Tongue (tissue), 1 donor: ENCODE measurements at regions not wholly inside any gene's neighbourhood (a gene's known extent, or its start where the extent isn't known, plus 50 kb on each side); places are given as distances from the start of the nearest gene placed in this dataset.
"Not testable (repeated sequence)": the region's sequence is repeated elsewhere in the genome, so short reads cannot be mapped to it uniquely, and the experiment has no call there.

Experiments
- DNase-seq: peaks from one replicate; pipeline ENCODE4 v3.0.0-alpha.2; 2015

DNA sequence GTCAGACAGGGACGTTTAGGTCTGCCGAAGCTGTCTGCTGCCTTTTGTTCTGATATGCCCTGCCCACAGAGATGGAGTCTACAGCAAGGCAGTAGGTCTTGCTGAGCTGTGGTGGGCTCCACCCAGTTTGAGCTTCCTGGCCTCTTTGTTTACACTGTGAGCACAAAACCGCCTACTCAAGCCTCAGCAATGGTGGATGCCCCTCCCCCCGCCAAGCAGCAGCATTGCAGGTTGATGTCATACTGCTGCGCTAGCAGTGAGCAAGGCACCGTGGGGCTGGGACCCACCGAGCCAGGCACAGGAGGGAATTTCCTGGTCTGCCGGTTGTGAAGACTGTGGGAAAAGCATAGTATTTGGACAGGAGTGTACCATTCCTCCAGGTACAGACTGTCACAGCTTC is 233.1 kb downstream of the ATPSCKMT start:
- DNase-seq = not testable (repeated sequence)

DNA sequence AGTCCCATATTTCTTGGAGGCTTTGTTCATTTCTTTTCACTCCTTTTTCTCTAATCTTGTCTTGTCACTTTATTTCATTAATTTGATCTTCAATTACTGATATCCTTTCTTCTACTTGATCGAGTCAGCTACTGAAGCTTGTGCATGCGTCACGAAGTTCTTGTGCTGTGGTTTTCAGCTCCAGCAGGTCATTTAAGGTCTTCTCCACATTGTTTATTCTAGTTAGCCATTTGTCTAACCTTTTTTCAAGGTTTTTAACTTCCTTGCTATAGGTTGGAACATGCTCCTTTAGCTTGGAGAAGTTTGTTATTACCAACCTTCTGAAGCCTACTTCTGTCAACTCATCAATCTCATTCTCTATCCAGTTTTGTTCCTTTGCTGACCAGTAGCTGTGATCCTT is 234.0 kb downstream of the ATPSCKMT start:
- DNase-seq = not testable (repeated sequence)

DNA sequence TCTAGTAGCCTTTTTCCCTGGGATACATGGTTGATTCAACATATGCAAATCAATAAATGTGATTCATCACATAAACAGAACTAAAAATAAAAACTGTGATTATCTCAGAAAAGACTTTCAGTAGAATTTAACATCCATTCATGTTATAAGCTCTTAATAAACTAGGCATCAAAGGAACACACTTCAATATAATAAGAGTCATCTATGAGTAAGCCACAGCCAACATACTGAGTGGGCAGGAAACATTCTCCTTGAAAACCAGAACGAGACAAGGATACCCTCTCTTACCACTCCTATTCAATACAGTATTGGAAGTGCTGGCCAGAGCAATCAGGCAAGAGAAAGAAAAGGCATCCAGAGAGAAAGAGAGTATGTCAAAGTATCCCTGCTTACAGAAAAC is 239.9 kb downstream of the ATPSCKMT start:
- DNase-seq = no peak

DNA sequence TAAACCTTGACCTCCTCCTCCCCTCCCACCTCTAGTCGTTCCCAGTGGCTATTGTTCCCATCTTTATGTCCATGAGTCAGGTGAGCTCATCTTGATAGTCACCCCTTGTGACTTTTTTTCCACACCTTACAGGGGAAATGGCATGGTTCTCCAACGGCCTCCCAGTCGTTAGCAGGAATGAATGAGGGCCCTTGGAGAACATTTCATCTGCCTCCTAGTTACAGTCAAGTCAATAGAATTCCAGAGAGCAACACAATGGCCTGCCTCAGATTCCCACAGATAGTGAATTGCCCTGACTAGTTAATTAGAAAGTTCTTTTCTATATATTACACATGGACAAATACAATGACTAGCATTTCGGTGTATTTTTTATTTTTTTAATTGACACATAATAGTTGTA is 262.6 kb downstream of the ATPSCKMT start:
- no peak for DNase-seq

DNA sequence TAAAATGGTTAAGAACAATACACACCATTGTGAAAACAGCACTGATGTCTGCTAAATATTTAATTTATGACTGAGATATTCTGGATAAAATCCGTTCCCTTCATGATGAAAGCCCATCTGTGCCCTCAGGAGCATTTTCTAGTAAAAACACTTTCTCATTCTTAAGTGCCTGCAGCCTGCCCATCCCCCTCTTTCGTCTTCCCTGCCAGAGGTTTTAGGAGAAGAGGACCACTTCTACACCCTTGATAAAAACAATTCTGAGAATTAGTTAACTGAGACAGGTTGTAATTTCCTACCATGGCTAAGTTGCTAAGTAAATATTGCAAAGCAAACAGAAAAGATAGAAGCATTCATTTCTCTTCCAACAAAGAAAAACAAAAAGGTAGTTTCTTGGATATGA is 272.6 kb downstream of the ATPSCKMT start:
- no peak for DNase-seq

DNA sequence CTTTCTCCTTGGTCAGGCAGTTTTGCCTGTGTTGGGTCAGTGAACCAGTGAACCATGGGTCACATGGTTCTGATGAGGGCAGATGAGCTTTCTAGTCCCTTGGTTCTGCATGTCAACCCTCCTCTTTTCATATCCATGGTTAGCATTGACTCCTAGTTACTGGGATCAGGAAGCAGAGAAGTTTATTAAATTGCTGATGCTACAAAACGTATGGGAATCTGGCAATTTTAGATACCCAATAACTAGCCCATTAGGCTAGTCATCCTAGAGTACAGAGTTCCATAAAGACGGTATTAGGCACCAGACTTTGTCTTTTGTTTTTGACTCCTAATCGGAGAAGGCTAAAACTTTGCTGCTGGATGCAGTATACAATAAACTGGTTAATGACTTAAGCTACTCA is 273.1 kb downstream of the ATPSCKMT start:
- DNase-seq = no peak

DNA sequence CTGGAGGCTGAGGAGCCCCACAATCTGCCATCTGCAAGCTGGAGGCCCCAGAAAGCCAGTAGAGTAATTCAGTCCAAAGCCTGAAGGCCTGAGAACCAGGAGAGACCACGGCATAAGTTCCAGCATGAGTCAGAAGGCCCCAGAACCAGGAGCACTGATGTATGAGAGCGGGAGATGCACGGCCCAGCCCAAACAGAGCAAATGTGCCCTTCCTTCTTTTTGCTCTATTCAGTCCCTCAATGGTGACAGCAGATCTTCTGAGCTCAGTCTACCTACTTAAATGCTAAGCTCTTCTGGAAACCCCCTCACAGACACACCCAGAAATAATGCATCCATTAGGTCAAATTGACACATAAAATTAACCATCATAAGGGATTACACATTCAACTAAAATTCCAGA is 277.6 kb downstream of the ATPSCKMT start:
- DNase-seq = no peak

DNA sequence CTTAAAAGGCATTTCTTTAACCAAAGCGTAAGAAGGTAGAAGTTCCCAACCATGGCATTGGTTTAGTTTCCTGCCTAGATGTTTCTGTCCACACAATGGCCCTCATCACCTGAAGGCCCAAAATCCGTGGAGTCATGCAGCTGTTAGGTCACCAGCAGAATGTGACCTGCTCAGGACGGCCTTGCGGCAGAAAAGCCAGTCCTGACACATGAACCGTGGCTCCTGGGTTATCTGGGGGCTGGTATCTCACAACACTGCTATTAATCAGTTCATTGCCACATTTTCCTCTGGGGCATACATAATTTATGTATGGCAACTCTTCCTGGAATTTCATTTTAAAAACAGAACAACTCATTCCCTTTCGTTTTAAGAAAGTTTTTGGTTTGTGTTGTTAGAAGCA is 278.4 kb downstream of the ATPSCKMT start:
- DNase-seq = no peak

DNA sequence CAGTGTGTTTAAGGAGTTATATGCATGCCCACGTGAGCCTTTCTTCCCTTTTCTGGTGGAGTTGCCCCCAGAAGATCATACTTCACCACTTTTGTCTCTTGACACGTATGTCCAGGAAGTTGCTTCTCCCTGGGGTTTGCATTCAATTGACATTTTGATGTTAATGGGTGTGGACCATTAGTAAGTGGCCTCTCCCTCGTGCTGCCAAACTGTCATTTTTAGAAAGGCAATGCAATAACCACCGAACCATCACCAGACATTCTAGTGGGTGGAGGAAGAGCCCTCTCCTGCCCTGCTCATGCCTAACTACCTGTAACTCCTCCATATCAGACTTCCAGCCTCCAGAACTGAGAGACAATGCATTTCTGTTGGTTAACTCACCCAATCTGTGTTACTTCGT is 290.8 kb downstream of the ATPSCKMT start:
- DNase-seq = no peak

DNA sequence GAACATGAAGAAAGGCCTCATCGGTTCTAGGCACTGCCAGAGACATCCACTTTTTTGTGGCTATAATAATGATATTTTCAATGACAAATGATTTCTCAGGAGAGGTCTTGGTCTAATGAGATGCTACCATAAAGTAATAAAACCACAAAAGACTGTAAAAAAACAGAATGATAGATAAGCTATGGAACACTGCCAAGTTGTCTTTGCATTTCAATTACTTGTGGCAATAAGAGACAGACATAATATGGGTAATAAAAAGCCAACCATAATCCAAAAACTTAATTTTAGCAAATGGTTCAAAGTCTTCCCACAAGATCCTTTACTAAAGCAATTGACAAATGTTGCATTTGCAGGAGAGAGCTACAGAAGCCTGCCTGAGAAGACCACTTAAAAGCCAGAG is 292.5 kb downstream of the ATPSCKMT start:
- DNase-seq = no peak

DNA sequence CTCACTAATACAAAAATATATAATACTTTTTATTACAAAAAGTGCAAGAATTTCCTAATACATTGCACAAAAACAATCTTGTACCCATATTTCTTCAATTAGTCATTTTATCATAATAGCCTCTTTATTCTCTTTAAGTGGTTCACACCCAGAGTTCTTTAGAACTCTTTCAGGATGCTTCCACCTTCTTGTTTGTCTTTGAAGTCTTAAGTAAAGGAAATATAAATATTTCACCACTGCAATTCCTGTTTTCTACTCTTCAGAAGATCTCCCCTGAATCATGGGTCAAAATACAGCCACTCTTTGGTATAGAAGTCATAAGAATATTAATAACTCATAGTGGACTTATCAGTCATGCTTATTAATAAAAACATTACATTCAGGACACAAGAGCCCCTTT is 293.0 kb downstream of the ATPSCKMT start:
- DNase-seq = no peak

DNA sequence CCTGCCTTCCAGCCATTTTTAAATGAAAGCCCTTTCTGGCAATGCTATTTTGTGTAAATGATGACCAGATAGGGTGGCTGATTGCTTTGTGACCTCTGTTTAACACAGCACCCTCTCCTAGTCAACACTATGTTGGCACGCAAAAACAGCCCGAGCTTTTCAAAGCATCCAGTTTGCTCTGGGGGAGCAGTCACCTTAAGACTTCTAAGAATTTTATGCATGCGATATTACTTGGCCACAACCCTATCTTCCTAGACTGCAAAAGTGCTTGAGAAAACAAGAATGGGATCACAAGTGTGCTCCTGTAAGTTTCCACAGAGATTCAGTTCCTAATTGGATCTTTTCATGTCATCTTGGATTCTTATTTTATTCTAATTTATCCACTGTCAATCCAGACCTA is 294.1 kb downstream of the ATPSCKMT start:
- no peak for DNase-seq

DNA sequence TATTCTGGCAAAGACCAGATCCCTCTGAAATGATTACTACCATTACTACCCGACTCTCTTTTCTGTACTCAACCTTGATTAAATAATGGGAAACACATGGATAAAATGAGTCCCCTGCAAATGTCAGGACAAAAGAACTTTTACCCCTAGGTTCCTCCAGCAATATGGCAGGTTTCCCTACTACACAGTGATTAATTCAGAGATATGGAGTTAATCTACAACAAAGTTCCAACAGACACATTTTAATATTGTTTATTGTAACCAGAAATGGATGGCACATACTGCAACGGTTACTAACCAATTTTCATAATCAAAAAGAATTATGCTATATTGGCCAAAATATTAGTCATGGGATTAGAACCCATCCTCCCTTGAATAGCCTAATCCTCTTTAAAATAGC is 294.8 kb downstream of the ATPSCKMT start:
- DNase-seq = no peak

DNA sequence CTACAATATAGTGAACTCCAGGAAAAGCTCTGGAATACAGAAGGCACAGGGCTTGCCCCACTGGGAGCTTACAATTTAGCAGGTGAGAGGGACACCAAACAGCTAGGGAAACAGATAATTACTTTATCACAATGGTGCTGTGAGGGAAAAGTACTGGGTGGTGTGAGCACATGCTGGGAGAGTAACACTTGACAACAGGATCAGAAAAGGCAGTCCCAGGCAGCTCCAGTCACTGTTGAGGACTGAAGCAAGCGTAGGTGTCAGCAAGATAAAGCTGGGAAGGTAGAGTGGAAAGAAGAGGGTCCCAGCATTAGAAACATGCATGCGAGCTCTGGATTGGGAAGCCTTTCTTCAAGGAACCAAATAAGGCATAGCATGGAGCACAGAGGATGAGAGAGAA is 296.0 kb downstream of the ATPSCKMT start:
- DNase-seq = no peak

DNA sequence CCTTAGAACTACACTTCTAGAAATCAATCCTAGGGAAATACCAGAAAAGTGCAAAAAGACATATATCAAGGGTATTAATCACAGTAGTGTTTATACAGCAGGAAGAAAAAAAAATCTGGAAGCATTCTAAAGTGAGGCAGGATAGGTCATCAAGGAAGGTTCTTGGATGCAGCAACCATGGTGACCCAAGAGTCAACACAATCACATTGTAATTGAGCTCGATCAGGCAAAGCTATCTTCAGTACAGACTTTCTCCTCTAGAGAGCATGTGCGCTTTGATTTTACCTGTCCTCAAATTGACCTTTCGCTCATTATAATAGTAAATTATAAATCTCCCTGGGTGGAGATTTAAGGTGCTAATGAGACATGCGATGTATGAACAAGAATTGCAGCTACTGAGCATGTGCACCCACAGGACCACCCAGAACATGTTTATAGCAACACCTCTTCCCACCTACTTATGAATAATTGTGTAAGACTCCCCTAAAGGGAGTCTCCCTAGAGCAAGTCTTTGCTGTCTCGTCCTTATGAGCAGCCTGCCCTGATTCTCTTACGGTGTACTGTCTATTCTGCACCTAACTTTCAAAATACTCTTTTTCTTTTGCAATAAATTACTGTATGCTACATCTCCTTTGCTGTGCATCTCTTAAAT is 297.7 kb downstream of the ATPSCKMT start:
- DNase-seq = no peak

DNA sequence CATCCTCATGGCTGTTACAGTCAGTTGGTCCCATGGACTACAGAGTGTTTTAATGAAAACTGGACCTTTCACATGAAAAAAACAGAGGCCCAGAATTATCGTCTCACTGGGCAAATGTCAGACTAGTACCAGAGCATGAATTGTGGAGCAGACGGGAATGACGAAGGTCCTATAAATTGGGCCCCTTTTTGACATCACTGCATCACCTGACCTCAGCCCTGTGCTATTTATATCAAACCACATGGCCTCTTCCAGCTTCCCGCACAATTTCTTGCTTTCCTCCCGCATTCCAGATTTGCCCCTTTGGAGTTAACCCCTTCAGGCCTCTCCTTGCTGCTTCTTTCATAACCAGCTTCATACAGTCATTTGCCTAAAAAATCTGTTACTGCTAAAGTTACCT is 301.7 kb downstream of the ATPSCKMT start:
- no peak for DNase-seq

DNA sequence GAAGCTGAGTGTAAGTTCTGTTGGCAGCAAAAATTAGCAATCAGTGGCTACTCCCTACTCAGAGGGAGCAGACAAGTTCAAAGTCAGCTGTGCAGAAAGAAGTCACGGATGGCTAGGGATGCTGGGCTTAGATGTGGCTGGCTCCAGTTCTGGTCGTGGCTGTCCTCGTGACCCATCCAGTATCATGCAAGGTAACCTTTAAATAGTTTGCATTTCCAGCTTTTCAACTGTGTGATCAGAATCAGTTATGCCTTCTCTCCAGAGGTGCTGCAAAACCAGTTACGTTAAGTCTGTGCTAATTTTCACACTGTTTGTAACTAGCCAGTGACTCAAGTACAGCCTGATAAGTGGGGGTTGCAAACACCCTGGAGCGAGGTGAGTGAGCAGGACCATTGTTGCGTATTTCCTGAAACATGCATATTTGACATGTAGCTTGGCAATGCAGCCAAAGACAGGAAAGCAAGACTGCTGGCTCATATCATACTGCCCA is 302.4 kb downstream of the ATPSCKMT start:
- no peak for DNase-seq

DNA sequence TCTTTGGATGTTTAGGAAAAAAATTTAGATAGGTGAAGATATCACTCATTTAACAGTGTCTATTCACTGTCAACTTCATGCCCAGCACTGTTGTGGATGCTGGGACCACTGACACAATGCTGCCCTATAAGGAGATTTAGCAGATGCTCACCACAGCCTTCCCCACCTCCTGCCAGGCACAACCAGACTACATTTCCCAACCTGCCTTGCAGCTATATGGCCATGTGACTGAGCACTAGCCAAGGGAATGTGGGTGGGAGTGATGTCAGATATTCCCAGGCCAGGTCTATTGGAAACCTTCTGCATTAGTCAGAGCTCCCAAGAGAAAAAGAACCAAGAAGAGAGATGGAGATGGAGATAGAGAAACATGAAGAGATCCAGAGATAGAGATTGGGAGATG is 302.6 kb upstream of the TAS2R1 start:
- no peak for DNase-seq

DNA sequence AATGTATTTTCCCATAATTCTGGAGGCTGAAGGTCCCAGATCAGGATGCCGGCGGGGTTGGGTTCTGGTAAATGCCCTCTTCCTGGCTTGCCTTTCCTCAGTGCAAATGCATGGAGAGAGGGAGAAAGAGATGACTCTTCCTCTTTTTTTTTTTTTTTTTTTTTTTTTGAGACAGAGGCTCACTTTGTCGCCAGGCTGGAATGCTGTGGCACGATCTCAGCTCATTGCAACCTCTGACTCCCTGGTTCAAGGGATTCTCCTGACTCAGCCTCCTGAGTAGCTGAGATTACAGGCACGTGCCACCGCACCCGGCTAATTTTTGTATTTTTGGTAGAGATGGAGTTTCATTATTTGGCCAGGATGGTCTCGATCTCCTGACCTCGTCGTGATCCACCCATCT is 300.0 kb upstream of the TAS2R1 start:
- no peak for DNase-seq

DNA sequence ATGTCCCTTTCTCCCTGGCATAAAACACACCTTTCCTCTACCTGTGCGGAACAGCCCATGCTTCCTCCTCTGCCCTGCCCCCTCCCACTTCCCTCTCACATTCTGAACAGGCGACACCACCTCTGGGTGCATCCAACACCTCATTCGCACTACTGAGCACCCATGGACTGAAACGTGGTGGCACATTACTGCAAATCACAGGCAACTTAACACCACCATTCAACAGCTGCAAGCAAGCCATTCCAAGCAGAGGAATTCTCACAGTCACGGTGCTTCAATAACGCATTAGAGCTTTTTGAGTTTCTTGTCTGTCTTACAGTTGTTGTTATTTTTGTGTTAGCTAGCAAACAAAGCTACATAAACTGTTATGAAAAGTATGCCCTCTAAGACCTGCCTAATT is 298.2 kb upstream of the TAS2R1 start:
- DNase-seq = peak; percentile 89

DNA sequence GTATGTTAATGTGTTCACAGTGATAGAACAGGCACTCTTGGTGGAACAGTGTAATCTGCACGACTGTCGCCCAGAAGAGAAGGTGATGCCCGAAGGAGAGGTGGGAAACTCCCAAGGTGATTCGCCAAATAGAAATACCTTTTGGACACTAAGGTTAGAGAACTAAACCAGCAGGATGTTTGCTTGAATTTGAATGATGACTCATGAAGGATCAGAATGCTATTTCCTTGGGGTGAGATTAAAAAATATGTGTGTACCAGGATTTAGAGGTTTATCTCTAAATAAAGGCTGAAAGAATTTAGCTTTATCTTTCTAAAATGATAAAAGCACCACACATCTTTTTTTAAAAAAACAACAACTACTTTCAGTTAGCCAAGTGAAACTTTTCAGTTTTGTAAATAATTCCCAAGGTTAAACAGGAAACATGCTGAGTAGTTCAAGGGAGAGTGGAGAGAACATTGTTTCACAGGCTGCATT is 297.4 kb upstream of the TAS2R1 start:
- DNase-seq = no peak

DNA sequence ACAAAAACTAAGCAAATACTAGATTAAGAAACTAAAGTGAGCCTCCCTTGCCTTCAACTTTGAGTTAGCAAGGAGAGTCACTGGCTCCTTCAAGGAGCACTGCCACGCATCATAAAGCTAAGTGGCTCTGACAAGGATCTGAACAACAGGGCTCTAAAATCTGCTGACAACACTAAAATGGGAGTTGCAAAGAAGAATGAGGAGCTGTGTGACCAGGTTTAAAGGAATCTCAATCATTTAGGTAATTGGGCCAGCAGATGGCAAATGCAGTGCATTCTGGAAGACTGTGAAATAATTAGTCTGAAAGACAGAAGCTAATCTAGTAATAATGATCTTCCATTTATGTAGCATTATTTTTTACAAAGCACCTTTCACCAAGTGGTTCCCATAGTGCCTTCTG is 297.0 kb upstream of the TAS2R1 start:
- DNase-seq = no peak

DNA sequence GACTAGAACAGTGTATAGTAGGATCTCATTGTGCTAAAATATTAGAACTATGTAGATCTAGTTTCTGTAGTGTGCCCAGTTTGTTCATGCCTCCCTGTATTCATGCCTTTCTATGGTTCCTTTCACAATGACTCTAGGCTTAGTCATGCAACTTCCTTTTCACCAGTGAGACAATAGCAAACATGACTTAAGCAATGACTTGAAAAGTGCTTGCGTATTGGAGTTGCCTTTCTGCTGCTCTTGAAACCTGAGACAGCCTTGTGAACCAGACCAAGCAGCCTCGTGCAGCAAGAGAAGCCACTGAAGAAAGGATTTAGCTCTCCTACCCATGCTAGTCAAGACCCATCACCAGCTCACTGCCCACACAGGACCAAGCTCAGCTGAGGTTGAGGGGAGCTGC is 294.5 kb upstream of the TAS2R1 start:
- DNase-seq = no peak

DNA sequence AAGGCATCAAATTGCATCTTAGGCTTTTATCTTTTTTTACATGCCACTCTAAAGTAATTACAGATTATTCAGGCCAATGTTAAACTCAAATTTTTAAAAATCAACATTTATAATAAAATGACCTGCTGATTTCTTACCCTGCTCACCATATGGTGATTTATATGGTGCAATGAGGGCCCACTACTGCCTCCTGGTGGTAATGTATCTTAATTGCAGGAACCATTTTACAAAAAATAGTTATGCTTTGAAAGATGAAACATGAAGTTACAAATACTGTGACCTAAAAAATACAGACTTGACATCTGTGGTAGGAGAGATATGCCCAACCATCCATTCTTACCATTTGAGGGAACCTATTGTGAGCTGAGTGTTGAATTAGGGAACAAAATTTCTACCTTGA is 292.6 kb upstream of the TAS2R1 start:
- DNase-seq = no peak

DNA sequence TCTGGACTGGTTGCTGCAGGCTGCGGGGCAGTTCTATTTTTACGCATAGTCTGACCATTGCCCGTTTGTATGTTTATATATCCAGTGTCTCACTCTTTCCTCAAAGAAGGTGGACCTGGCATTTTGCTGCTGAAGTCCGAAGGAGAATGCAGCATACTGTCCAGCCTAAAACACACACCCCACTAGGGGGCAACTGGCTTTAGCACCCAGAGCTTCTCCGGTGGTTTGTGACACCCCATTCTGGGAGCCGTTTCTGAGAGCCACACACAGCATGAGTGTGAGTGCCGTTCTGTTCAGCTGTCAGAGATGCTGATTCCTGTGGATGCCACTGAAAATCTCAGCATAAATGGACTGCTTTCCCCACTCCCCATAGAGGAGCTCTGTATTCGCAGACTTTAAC is 290.5 kb upstream of the TAS2R1 start:
- no peak for DNase-seq
